GM18870 (cell line): ENCODE measurements at regions not wholly inside any gene's neighbourhood (a gene's known extent, or its start where the extent isn't known, plus 50 kb on each side); places are given as distances from the start of the nearest gene placed in this dataset.
"Not testable (repeated sequence)": the region's sequence is repeated elsewhere in the genome, so short reads cannot be mapped to it uniquely, and the experiment has no call there.

Experiments
- ATAC-seq: cut with Tn5 transposase; IDR thresholded peaks from one replicate; pipeline ENCODE4 v1.9.1; 2021; ENCODE audit warnings: moderate library complexity; ENCODE audit not compliant: unreplicated experiment

- no peak for ATAC-seq
Observed at GRCh38 chr11:38461751-38462150, 1863.7 kb upstream of the RAG2 start.

- no peak for ATAC-seq
Observed at GRCh38 chr11:38460896-38461295, 1862.9 kb upstream of the RAG2 start.

DNA sequence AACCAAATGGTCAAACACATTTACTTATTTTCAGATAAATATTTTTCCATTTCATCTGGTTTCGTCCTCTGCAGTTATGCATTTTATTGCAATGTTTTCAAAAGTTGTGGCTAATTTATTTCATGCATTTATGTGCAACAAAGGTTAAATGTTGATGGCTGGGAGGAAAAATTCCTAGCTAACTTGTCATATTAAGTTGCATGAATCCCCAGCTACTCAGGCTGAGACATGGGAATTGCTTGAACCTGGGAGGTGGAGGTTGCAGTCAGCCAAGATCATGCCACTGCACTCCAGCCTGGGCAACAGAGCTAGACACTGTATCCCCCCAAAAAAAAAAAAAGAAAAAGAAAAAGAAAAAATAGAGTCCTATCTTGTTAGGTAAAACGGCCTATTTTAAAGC lies 1862.4 kb upstream of the RAG2 start:
- ATAC-seq: no peak

DNA sequence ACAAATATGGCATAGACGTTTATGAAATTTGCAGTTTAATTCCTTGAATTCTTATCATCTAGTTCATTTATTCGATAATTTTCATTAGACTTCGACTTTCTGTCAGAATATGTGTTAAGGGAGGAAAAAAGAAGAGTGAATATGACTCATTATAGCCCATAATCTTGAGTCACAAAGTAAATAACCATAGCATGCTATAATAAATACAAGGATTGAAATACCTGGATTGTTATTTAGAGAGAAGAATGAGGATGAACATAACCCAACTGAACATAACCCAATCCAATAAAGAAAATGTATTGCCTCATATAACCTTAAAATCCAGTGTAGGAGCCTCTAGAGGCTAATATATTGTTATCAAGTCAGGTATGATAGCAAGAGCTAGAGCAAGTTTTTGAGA lies 1858.3 kb upstream of the RAG2 start:
- no peak for ATAC-seq

- no peak for ATAC-seq
Observed at GRCh38 chr11:38448284-38448683, 1850.2 kb upstream of the RAG2 start.

DNA sequence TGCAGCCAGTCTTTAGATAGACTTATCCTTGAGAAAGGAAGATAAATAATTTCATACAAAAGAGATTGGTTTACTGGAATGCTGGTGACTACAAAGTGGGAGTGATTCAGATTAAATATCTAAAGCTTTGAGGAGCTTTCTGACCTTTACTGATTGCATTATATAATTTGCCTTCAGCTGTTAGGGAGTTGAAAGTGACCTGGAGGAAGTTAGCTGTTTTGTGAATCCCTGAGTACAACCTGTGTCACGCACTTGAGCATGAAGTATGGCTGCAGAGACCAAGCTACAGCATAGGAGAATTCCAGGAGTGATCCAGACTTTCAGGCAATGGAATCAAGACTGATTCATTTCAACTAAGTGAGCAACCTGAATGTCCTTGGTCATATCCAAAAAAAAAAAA lies 1848.3 kb upstream of the RAG2 start:
- ATAC-seq: no peak

GRCh38 chr11:38438091-38438490 lies 1840.1 kb upstream of the RAG2 start:
- ATAC-seq: no peak

DNA sequence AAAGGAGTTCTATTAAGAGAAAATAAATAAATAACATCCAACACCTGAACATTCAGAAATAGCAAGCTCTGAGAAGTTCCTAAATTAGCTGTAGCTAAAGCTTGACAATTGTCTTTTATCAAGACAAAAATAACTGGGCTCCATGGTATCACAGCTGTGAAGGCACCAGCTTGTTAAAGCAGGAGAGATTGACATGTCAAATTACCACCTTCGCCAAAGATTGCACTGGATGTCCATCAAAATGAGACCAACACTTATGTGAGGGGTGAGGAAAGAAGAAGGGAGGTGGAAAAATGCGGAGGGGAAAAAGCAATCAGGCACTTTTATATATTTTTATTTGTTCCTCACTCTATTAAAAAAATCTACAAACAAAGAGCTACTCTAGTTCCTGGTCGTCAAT lies 1827.5 kb upstream of the RAG2 start:
- ATAC-seq: no peak

GRCh38 chr11:38423042-38423441 lies 1825.0 kb upstream of the RAG2 start:
- ATAC-seq: no peak

DNA sequence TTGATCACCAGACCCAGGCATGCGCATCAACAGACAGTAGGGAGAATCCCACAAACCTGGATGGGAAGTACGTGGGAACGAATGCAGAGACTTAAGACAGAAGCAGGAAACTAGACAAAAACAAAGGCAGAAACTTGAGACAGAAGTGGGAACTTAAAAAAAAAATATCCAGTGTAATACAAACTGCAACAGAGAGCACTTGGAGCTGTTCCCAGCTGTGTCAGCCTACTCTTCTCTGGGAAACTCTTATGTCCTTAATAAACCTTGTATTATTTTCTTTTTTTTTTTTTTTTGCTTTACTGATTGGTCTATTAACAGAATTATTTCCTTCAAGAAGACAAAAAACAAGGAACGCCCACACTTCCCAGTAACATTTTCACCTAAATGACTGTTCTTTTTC lies 1818.1 kb upstream of the RAG2 start:
- ATAC-seq: no peak

DNA sequence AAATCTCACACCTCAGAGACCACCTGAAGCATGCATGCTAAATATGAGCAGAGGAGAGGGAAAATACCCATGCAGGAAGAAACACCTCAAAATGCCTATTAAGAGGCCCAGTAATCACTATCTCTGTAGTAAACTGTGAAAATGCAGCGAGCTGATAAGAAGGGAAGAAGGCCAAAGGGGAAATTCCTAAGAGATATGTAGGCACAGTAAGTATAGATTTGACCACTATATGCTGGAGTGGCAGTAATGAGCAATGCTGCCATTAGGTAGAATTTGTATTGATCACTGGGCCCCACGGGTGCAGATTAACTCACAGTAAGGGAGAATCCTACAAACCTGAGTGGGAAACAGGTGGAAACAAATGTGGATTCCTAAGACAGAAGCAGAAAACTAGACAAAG lies 1813.1 kb upstream of the RAG2 start:
- no peak for ATAC-seq

DNA sequence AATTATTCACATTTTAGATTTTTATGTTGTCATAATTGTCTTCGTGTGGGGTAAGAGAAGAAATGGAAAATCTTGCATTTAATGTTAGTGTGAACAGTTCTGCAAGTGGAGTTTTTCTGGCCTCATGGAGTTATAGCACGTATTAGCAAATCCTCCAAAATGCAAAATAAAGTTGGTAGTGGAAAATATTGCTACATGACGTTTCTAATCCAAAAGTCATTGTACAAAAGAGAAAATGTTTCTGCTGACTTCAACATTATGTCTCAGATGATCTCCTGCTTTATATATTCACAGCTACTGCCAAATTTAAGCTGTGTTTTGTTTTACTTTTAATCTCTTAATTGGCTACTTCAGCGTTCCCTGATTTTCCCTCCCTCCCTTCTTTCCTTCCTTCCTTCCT lies 1804.0 kb upstream of the RAG2 start:
- no peak for ATAC-seq

DNA sequence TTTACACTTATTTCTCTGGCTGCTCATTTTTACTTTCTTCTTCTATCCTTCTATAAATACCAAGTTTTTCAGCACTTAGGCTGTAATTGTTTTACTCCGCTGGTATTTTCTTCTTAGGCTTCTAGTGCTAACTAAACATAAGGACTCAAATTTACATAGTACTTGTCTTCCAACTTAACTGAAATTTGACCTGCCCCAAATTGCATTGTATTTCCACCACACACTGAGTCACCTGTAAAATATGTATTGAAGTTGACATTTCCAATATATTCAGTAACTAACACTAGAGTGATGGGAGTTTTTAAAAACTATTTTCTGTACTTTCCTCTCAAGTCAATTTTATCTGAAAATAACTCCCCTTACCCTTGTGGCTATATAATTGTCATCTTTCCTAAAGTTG lies 1794.1 kb upstream of the RAG2 start:
- ATAC-seq: no peak

DNA sequence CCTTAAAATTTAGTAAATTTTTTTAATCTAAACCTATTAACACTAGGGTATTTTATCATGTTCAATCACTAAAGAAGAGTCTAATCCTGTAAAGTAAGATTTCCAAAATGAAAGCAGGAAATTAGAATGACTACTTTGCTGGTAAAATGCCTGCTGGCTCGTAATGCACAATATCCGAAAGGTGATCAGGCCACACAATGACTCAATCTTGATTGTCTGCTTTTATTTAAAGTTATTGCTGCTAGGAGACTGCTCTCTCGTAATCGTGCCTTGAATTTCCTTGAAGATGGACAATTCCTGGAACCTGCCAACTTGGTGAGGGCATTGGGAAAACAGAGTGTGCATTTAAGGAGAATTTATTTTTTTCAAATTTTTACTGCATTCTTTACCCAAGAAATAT lies 1786.5 kb upstream of the RAG2 start:
- ATAC-seq: no peak

DNA sequence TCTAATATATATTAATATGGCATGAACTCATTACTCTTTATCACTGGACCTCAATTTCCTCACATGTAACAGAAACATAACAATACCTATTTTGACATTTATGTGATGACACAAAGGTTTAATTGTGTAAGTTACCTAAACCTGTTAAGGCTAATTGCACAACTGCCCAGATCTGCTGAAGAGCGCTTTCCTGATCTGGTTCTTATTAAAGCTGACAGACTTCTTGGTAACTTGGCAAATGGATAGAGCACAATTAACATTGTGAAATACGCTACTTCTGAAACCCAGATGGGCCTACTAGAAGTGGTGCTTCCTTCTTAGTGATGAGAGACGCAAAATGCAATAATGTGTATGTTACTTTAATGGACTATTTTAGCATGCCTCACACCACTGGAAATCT lies 1767.2 kb upstream of the RAG2 start:
- no peak for ATAC-seq

GRCh38 chr11:38356255-38356654 lies 1758.2 kb upstream of the RAG2 start:
- no peak for ATAC-seq

GRCh38 chr11:38345286-38345685 lies 1747.2 kb upstream of the RAG2 start:
- no peak for ATAC-seq

DNA sequence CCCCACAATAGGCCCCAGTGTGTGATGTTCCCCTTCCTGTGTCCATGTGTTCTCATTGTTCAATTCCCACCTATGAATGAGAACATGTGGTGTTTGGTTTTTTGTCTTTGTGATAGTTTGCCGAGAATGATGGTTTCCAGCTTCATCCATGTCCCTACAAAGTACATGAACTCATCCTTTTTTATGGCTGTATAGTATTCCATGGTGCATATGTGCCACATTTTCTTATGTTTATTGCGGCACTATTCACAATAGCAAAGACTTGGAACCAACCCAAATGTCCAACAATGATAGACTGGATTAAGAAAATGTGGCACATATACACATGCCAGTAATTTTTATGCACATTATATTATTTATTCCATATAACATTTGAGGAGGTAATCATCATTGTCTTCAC lies 1743.6 kb upstream of the RAG2 start:
- ATAC-seq: not testable (repeated sequence)

- no peak for ATAC-seq
Observed at GRCh38 chr11:38339835-38340440, 1741.9 kb upstream of the RAG2 start.

DNA sequence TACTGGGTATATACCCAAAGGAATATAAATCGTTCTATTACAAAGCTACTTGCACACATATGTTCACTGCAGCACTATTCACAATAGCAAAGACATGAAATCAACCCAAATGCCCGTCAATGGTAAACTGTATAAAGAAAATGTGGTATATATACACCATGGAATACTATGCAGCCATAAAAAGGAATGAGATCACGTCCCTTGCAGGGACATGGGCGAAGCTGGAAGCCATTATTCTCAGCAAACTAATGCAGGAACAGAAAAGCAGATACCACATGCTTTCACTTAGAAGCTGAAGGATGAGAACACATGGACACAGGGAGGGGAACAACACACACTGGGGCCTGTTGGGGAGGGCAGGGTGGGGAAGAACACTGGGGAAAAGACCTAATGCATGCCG lies 1740.0 kb upstream of the RAG2 start:
- ATAC-seq: not testable (repeated sequence)

DNA sequence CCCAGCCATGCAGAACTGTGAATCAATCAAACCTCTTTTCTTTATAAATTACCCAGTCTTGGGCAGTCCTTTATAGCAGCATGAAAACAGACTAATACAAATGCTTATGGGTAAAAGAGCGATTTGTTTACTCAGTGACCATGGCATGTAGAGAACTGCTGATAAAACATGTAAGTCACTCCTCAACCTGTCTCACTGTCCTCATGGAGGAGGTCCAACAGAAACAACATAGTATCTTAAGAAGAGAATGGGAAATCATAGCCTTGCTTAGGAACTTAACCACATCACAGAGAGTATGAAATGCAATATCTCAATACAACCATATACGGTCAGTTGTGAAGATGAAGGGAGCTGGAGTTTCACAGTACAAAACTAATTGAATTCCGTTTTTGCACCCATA lies 1734.0 kb upstream of the RAG2 start:
- ATAC-seq: no peak

DNA sequence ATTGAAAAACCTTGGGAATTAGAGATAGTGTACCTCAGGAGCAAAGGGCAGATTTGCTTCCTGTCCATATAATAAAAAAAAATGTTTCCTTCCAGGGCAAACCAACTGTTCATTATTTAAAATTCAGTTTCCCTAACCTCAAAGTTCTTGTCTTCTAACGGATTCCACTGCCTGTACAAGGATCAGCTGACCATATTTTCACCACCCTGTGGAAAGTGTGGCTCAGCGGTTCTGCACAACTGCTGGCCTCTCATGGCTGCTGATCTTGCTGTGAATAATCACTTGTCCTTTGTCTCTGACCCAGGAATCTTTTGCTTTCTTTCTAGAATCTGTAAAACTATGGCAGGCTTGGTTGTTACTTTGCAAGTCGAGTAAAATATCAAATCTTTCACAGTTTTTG lies 1732.5 kb upstream of the RAG2 start:
- ATAC-seq: no peak

GRCh38 chr11:38323961-38324761 lies 1726.1 kb upstream of the RAG2 start:
- ATAC-seq: no peak
